ENCODE measurements at regions not wholly inside any gene's neighbourhood (a gene's known extent, or its start where the extent isn't known, plus 50 kb on each side); places are given as distances from the start of the nearest gene placed in this dataset.
A peak's percentile ranks its signal among the peaks of the same experiment; 100 is the strongest.

GRCh38 chr5:105982526-105982925 is 1688.2 kb downstream of the EFNA5 start:
- DNase-seq (ENCODE audit: low spot score): no peak

DNA sequence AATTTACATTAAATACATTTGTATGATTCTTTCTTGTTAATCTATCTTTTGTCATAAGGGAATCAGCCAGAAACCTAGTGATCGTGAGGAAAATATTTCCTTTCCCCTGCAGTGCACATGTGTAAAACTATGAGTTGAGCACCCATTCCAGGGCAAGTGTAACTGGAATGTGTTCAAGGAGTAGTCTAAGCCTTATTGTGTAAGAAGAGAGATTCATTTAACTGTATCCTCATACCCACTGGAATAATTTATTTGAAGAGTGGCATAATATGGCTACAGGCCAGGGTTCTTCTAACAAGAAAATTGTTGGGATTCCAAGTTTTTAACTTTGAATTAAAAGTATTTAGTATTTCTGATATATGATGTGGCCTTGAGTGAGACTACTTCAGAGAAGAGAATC is 1692.7 kb downstream of the EFNA5 start:
- DNase-seq (ENCODE audit: low spot score): no peak

DNA sequence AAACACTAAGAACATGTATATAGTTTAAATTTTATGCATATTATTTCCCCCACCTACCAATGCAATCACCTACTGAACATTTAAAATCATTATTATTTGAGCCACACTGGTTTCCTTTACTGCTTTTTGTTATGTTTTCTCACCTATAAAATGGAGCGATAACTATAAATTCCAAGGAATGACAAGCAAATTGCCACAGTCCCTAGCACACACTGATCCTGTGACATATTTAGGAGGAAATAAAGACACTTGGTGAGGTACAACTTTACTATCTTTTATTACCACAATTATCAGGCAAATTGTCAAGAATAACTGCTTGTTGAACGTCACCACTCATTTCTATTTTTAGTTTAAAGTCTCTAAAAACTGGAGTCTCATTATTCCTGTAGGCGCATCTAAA is 1693.6 kb downstream of the EFNA5 start:
- no peak for DNase-seq (ENCODE audit: low spot score)

DNA sequence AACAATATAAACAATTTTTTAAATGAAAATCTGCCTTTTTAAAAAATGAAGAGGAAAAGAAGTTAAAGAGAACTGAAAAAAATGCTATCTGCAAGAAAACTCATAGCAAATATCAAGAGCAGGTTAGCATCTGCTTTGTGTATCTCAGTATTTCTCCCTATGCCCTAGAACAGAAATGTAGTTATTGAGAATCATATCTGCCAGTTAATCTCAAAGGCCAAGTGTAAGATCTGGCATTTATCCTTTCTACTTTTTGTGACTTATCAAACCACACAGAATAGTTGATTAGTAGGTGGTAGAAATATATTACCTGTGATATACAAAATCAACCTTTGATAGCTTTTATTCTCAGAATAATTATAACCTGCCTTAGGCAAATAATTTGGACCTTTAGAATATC is 1699.8 kb downstream of the EFNA5 start:
- no peak for DNase-seq (ENCODE audit: low spot score)

DNA sequence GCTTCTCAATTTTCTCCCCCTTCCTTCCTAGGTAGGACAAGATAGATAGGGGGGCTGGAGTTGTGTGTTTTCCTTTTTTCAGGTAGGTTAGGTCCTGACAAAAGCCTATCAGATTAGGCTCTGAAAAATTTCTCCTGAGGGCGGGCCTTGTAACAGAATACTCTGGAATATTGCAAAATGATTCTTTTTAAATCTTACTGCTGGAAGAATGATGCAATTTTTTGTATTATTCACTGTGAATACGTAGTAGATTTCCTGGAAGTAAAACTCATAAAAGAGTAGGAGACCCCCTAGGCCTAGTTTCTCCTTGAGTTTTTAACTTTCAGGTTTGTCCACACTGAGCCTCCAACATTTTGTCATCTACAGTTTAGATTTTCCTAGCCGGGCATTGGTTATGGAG is 1701.8 kb downstream of the EFNA5 start:
- no peak for DNase-seq (ENCODE audit: low spot score)

GRCh38 chr5:105963696-105964255 is 1707.0 kb downstream of the EFNA5 start:
- no peak for DNase-seq (ENCODE audit: low spot score)

DNA sequence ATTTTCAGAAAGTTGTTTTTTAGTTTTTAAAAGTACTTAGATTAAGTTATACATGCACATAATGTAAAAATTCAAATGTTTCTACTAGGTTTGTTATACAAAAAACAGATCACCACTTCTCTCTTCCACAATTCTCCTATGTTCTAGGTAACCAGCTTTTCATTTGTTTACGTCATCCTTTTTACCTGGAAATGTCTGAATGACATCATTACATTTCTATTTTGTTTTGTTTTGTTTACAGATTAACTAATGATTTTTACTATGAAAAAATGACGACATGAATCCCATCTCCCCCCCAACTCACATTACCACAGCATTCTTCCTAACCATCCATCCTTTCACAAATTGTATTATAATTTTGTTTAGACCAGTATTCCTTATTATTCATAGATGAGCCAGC is 1709.2 kb downstream of the EFNA5 start:
- DNase-seq (ENCODE audit: low spot score): no peak

- no peak for DNase-seq (ENCODE audit: low spot score)
Observed at GRCh38 chr5:105956456-105957196, 1714.1 kb downstream of the EFNA5 start.

GRCh38 chr5:105954341-105954740 is 1716.4 kb downstream of the EFNA5 start:
- DNase-seq (ENCODE audit: low spot score): no peak

- DNase-seq (ENCODE audit: low spot score): no peak
Observed at GRCh38 chr5:105953616-105954015, 1717.1 kb downstream of the EFNA5 start.

DNA sequence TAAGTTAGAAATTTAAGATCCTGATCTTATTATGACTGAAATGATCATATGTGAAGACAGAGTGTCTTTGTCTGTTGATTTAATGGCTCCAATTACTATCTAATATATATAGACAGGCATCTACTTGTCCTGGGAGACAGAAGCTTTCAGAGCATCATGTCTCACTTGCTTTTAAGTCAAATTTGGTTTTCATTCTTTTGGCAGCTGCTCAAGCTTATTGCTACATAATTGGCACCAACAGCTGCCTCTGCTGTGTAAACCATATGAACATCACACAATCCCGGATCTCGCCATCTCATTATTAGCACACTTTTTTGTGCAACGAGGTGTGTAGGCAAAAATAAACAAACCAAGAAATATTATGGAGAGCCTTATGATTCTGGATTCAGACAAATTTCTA is 1717.9 kb downstream of the EFNA5 start:
- no peak for DNase-seq (ENCODE audit: low spot score)

DNA sequence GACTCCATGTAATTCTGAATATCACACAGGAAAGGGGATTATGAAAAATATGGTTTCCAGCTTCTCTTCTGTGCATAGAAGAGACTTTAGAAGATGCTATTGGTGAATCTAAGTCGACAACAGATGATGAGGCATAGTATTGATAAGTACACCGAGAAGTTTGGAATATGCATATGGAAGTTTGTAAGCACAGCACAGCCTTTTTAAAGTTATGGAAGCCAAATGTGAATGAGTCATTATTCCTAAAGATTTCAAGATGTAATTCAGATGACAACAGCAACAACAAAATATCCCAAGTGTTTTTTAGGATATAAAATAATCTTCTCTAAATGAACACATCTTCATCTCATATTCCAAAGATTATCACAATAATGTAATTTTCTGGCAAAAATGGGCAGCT is 1723.3 kb downstream of the EFNA5 start:
- no peak for DNase-seq (ENCODE audit: low spot score)

- DNase-seq (ENCODE audit: low spot score): no peak
Observed at GRCh38 chr5:105945203-105945972, 1725.3 kb downstream of the EFNA5 start.

GRCh38 chr5:105940181-105940580 is 1730.6 kb downstream of the EFNA5 start:
- DNase-seq (ENCODE audit: low spot score): no peak

GRCh38 chr5:105934171-105934570 is 1736.6 kb downstream of the EFNA5 start:
- no peak for DNase-seq (ENCODE audit: low spot score)

DNA sequence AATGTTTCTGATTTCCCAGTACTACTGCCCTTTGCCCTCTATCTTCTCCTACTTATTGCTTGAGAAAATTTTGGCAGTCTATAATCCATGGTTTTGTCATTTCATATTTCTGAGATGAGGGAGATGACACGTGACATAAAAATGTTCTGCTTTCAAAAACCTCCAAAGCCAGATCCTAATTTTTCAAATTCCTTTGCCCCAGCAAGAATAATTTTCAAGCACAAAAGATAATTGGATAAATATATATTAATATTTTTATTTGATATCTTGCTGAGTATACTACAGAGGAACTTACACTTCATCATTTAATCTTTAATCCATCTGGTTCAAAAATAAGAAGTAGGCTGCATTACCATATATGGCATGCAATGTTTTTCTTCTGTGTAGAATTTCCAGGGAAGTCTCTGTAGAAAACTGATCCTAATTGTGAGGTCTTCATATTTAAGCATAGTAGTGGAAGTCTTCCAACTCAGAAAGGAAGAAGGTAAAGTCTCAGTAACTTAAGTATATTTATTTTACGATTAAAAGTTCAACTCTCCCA is 1738.8 kb downstream of the EFNA5 start:
- DNase-seq (ENCODE audit: low spot score): peak; percentile 12

GRCh38 chr5:105929858-105930257 is 1740.9 kb downstream of the EFNA5 start:
- DNase-seq (ENCODE audit: low spot score): no peak

DNA sequence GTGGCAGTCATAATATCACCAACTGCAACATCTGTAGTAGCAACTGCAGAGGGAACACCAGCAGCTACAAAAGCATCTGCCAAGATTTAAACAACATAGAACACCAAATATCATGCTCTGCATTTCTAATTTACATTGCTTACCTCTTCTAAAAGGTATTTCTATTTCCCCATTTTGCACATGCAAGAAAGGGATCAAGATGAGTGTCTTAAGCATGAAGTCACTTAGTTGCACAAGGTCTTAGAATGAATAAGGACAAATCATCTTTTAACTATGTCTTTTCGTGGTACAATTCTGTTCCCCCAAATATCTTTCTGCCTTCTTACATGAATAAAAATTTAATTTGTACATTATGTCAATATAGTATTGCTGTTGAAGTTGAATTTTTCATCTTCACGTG is 1746.4 kb downstream of the EFNA5 start:
- DNase-seq (ENCODE audit: low spot score): peak; percentile 18

DNA sequence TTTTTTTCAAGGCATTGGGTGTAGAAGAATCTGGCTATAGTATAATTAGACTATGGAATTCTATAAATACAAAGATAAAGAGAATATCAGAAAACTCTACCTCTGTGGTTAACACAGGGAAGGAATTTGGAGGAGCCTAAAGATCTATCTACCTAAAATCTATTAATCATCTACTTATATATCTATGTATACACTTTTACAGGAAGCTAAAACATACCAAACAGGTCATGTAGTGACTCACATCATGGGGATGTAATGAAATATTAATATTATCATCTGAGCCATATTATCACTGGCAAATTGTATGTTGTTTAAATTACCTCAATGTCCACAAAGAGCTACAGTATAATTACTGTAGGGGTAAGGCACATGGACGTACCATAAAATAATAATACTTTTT is 1748.2 kb downstream of the EFNA5 start:
- DNase-seq (ENCODE audit: low spot score): no peak

DNA sequence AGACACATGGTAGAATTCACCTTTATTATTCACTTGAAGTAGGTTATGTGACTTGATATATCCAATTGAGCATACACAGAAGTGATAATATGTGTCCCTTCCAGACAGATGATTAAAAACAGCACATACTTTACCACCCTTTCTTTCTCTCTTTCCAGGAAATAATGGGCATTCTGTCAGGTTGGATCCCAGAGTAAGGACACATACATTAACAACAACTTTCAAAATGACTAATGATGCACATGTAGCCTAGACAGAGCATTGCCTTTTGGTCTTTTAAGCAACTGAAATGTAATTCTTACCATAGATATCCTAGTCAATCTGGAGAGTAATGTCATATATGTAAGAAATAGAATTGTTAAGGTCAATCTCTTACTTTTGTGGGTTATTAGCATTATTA is 1748.7 kb downstream of the EFNA5 start:
- DNase-seq (ENCODE audit: low spot score): no peak

GRCh38 chr5:105917189-105917588 is 1753.5 kb downstream of the EFNA5 start:
- DNase-seq (ENCODE audit: low spot score): no peak

- no peak for DNase-seq (ENCODE audit: low spot score)
Observed at GRCh38 chr5:105907016-105907415, 1763.7 kb downstream of the EFNA5 start.

GRCh38 chr5:105905392-105905791 is 1765.3 kb downstream of the EFNA5 start:
- DNase-seq (ENCODE audit: low spot score): no peak

Measured in AG08395 (cell line).